K562 (cell line): ENCODE measurements at regions not wholly inside any gene's neighbourhood (a gene's known extent, or its start where the extent isn't known, plus 50 kb on each side); places are given as distances from the start of the nearest gene placed in this dataset.
"Not testable (repeated sequence)": the region's sequence is repeated elsewhere in the genome, so short reads cannot be mapped to it uniquely, and the experiment has no call there.

Experiments used
- ATAC-seq: fragments of 200-7000 bp; cut with Tn5 transposase; 3 replicates; pipeline ENCODE4 v1.9.1; 2020; ENCODE audit warnings: moderate library complexity
- BruUV-seq: library from RNA; stranded (reverse); fragments of 400-500 nt; replicated peaks from 2 replicates; lab custom pipeline; 2021; lab: Mats Ljungman, UMichigan
- CTCF ChIA-PET: fragments of 300-600 bp; formaldehyde crosslinking; extraction: SDS; loops from one replicate; lab custom pipeline; 2021; ENCODE audit warnings: low intra/inter-chr PET ratio; lab: Yijun Ruan, JAX
- POLR2A ChIA-PET: fragments of 300-600, 350-650 bp; sonication (Branson Sonifier 250); formaldehyde crosslinking; extraction: SDS; loops from one replicate; lab custom pipeline; 2021; ENCODE audit warnings: antibody characterized with exemption, inconsistent platforms; lab: Yijun Ruan, JAX
- DNase-seq, 4 experiments: peaks; one replicate each; pipeline versions ENCODE4 v3.0.0 to v3.0.0-alpha.2; 2011 to 2018; ENCODE audit warnings: low spot score in 3 of 4, mixed read lengths in 3 of 4; ENCODE audit errors: extremely low read depth in 1 of 4
- FAIRE-seq: peaks from 2 replicates; lab custom pipeline; 2011; peaks lifted over from hg19 to GRCh38; lab: Jason Lieb, UNC
- H2AFZ ChIP-seq: 2 replicates; pipeline ENCODE4 v1.6.0; 2011; ENCODE audit warnings: low read depth, low read length, control low read depth, inconsistent platforms
- H3K27ac ChIP-seq: fragments of 200-600 bp; 3 replicates; pipeline ENCODE4 v1.8.0; 2011; ENCODE audit warnings: low read depth, mild to moderate bottlenecking, control low read depth, inconsistent platforms, low read length, moderate library complexity, mixed read lengths; ENCODE audit errors: extremely low read depth
- H3K27me3 ChIP-seq, 2 experiments: fragments of 300-600 bp in 1 of 2; 2 replicates in 1 of 2; 3 replicates in 1 of 2; pipeline versions ENCODE4 v1.6.0 to v1.8.0; 2011; ENCODE audit warnings: inconsistent platforms in 2 of 2, low read length in 2 of 2, mild to moderate bottlenecking in 1 of 2, mixed read lengths in 1 of 2, moderate library complexity in 1 of 2; ENCODE audit not compliant: control insufficient read depth in 2 of 2, insufficient read depth in 2 of 2
- H3K36me3 ChIP-seq: fragments of 300-600 bp; 3 replicates; pipeline ENCODE4 v1.8.0; 2011; ENCODE audit warnings: mild to moderate bottlenecking, low read length, inconsistent platforms; ENCODE audit not compliant: control insufficient read depth, insufficient read depth
- H3K4me1 ChIP-seq, 2 experiments: fragments of 200-600 bp in 1 of 2; replicated peaks in 1 of 2; 2 replicates in 1 of 2; 3 replicates in 1 of 2; pipeline versions ENCODE4 v1.5.1 to v1.8.0; 2011; ENCODE audit warnings: inconsistent platforms in 2 of 2, low read length in 2 of 2, mild to moderate bottlenecking in 1 of 2, mixed read lengths in 1 of 2, moderate library complexity in 1 of 2; ENCODE audit not compliant: control insufficient read depth in 2 of 2, insufficient read depth in 2 of 2
- H3K4me2 ChIP-seq: 2 replicates; pipeline ENCODE4 v1.6.1; 2011; ENCODE audit warnings: low read length, control low read depth, inconsistent platforms, mixed read lengths; ENCODE audit not compliant: insufficient read depth
- H3K4me3 ChIP-seq: fragments of 200-600 bp; sonication (generic), shearing (Covaris generic); 2 replicates; pipeline ENCODE4 v1.5.1; 2016; ENCODE audit warnings: control low read depth, inconsistent platforms
- H3K79me2 ChIP-seq: fragments of 200-600 bp; 3 replicates; pipeline ENCODE4 v1.8.0; 2011; ENCODE audit warnings: low read length, inconsistent platforms; ENCODE audit not compliant: control insufficient read depth, insufficient read depth
- H3K9ac ChIP-seq, 2 experiments: 2 replicates each; pipeline versions ENCODE4 v1.6.0 to v1.6.1; 2011; ENCODE audit warnings: low read depth in 2 of 2, low read length in 2 of 2, control low read depth in 1 of 2, inconsistent platforms in 1 of 2, mild to moderate bottlenecking in 1 of 2, mixed read lengths in 1 of 2; ENCODE audit not compliant: insufficient read depth in 1 of 2
- H3K9me1 ChIP-seq: one replicate; pipeline ENCODE4 v1.6.0; 2011; ENCODE audit warnings: inconsistent platforms, mild to moderate bottlenecking, low read length, moderate library complexity; ENCODE audit not compliant: control insufficient read depth, insufficient read depth
- H3K9me3 ChIP-seq: replicated peaks from 2 replicates; pipeline ENCODE4 v1.5.1; 2011; ENCODE audit warnings: low read depth, low read length, inconsistent platforms; ENCODE audit not compliant: control insufficient read depth, insufficient read depth
- H4K20me1 ChIP-seq: replicated peaks from 2 replicates; pipeline ENCODE4 v1.6.1; 2011; ENCODE audit warnings: low read length, inconsistent platforms, mixed read lengths; ENCODE audit not compliant: control insufficient read depth, insufficient read depth
- ETV6 ChIP-seq, 3 experiments: fragments of 150-350 bp in 1 of 3; sonication (generic) in 1 of 3; formaldehyde crosslinking in 1 of 3; IDR thresholded peaks; 2 replicates each; pipeline versions ENCODE4 v1.6.1 to v1.8.0; 2014 to 2022; ENCODE audit warnings: borderline replicate concordance in 2 of 3, low read depth in 2 of 3, antibody characterized with exemption in 1 of 3, low read length in 1 of 3, mild to moderate bottlenecking in 1 of 3, missing genetic modification reagents in 1 of 3
- FOXJ3 ChIP-seq: sonication (generic); formaldehyde crosslinking; IDR thresholded peaks from 2 replicates; pipeline ENCODE4 v1.4.0; 2020; ENCODE audit warnings: mild to moderate bottlenecking, missing genetic modification reagents
- JUN ChIP-seq, 2 experiments: sonication (generic) in 1 of 2; formaldehyde crosslinking in 1 of 2; IDR thresholded peaks; 2 replicates each; pipeline versions ENCODE4 v1.6.1 to v1.8.0; 2012 to 2022; ENCODE audit warnings: borderline replicate concordance in 2 of 2, mild to moderate bottlenecking in 2 of 2, improper control_type of control experiment in 1 of 2, low read depth in 1 of 2, low read length in 1 of 2, missing genetic modification reagents in 1 of 2
- KAT8 ChIP-seq: fragments of 450-650 bp; IDR thresholded peaks from 2 replicates; pipeline ENCODE4 v1.6.1; 2016; ENCODE audit warnings: low read depth, mild to moderate bottlenecking
- MYC ChIP-seq, 2 experiments: fragments of 250-450 bp in 1 of 2; sonication (Bioruptor Pico) in 1 of 2; IDR thresholded peaks; 2 replicates each; pipeline versions ENCODE4 v1.5.1 to v1.6.1; 2012 to 2021; ENCODE audit warnings: low read depth in 2 of 2, borderline replicate concordance in 1 of 2, improper control_type of control experiment in 1 of 2, low read length in 1 of 2, mild to moderate bottlenecking in 1 of 2, moderate library complexity in 1 of 2
- NFIX ChIP-seq: fragments of 250-450 bp; sonication (Bioruptor Pico); IDR thresholded peaks from 2 replicates; pipeline ENCODE4 v1.4.0; 2020; ENCODE audit warnings: low read depth, mild to moderate bottlenecking, moderate library complexity
- RFX5 ChIP-seq: IDR thresholded peaks from 2 replicates; pipeline ENCODE4 v1.6.1; 2011; ENCODE audit warnings: low read depth, mild to moderate bottlenecking, improper control_type of control experiment, low read length
- WGBS: fragments of 100-300 bp; shearing (Covaris generic); methylation state at CpG from one replicate; pipeline ENCODE4 v1.1.6; 2016; ENCODE audit warnings: low coverage, mixed read lengths; ENCODE audit not compliant: insufficient coverage; ENCODE audit errors: missing lambda C conversion rate; 5-methylcytosine and 5-hydroxymethylcytosine counted together
- in situ Hi-C: fragments of 300-500 bp; cut with MboI; formaldehyde crosslinking; loops from 4 replicates; pipeline ENCODE4 v1.15.0; 2018; ENCODE audit warnings: inconsistent platforms, mixed read lengths
- intact Hi-C: fragments of 100-400 bp; cut with micrococcal nuclease; formaldehyde crosslinking; loops from 2 replicates; pipeline ENCODE4 v1.14.2; 2022

- POLR2A ChIA-PET, H3K4me1 ChIP-seq, DNase-seq, H3K36me3 ChIP-seq, intact Hi-C loops, H3K79me2 ChIP-seq, H3K4me3 ChIP-seq, ATAC-seq, H3K4me2 ChIP-seq, CTCF ChIA-PET, H3K9ac ChIP-seq, FAIRE-seq, H3K27me3 ChIP-seq, H2AFZ ChIP-seq, H3K9me3 ChIP-seq, H3K27ac ChIP-seq, H3K9me1 ChIP-seq, BruUV-seq, H4K20me1 ChIP-seq, in situ Hi-C loops: not testable (repeated sequence)
- WGBS = 3% methylated on average over 9 of the region's 14 CpGs
These were observed 62.3 kb upstream of the LRCH1 start for GRCh38 chr13:46490713-46491112.

- ATAC-seq (no peak), FAIRE-seq (no peak), DNase-seq (no peak)
- BruUV-seq = no TSS peak
- no peak for TF ChIP-seq KAT8
- TF ChIP-seq RFX5 = no peak
- TF ChIP-seq ETV6 (IDR thresholded peaks at IDR 0.05; ENCODE audit: borderline replicate concordance in 1 of 2, low read depth in 2 of 2, low read length in 1 of 2) = no peak
- no peak for TF ChIP-seq ETV6 (CRISPR knock-in tag; IDR thresholded peaks at IDR 0.05; ENCODE audit: borderline replicate concordance)
- TF ChIP-seq FOXJ3 (CRISPR knock-in tag) = no peak
- no peak for TF ChIP-seq NFIX
- TF ChIP-seq MYC (IDR thresholded peaks at IDR 0.05; ENCODE audit: low read depth, low read length) = no peak
- TF ChIP-seq MYC (CRISPR knock-in tag; IDR thresholded peaks at IDR 0.05; ENCODE audit: borderline replicate concordance, low read depth) = no peak
- no peak for TF ChIP-seq JUN (IDR thresholded peaks at IDR 0.05; ENCODE audit: borderline replicate concordance, low read depth, low read length)
- TF ChIP-seq JUN (CRISPR knock-in tag; IDR thresholded peaks at IDR 0.05; ENCODE audit: borderline replicate concordance) = no peak
- Histone ChIP-seq H4K20me1 (no peaks in the 10 kb centered on the region), H2AFZ (no peak overlapping the region), H3K4me3 (no peak overlapping the region), H3K9me1 (no peaks in the 10 kb centered on the region), H3K27me3 (peaks cover 0 to 9% of the 10 kb centered on the region in 2 experiments; a peak in 1 of 5 replicates), H3K79me2 (no peaks in the 10 kb centered on the region), H3K9me3 (no peaks in the 10 kb centered on the region), H3K36me3 (no peaks in the 10 kb centered on the region), H3K27ac (no peak overlapping the region), H3K4me1 (no peaks in the 10 kb centered on the region), H3K4me2 (no peak overlapping the region), H3K9ac (no peak overlapping the region)
- intact Hi-C loops = no loop called here
- 0% methylated on average over 2 of the region's 2 CpGs for WGBS
- ChIA-PET POLR2A (no interaction called here), CTCF (no interaction called here)
- in situ Hi-C loops = no loop called here
These were observed 62.8 kb upstream of the LRCH1 start for GRCh38 chr13:46490129-46490528.
